ENCODE measurements at regions not wholly inside any gene's neighbourhood (a gene's known extent, or its start where the extent isn't known, plus 50 kb on each side); places are given as distances from the start of the nearest gene placed in this dataset.

DNA sequence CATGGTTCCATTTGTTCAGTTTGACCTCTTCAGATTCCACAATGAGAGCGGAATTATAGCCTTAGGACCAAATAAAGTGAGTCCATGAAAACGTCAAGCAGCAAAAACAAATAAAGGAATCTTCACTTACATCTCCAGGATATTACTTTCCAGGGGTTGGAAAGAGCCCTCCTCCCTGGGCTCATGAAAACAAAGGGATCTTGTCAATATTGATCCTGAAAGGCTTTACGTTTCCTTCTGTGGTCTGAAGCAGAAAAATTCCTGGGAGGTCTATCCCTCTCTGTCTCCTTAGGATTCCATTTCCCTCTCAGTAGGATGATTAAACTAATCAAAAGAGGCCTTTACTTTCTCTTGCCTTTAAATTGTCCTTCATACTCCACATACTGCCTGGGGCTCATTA lies 293.5 kb downstream of the GPAM start:
- no peak for TF ChIP-seq KAT7 (CRISPR knock-in tag; IDR thresholded peaks at IDR 0.05; ENCODE audit: borderline replicate concordance)
- TF ChIP-seq, protein P1, sequence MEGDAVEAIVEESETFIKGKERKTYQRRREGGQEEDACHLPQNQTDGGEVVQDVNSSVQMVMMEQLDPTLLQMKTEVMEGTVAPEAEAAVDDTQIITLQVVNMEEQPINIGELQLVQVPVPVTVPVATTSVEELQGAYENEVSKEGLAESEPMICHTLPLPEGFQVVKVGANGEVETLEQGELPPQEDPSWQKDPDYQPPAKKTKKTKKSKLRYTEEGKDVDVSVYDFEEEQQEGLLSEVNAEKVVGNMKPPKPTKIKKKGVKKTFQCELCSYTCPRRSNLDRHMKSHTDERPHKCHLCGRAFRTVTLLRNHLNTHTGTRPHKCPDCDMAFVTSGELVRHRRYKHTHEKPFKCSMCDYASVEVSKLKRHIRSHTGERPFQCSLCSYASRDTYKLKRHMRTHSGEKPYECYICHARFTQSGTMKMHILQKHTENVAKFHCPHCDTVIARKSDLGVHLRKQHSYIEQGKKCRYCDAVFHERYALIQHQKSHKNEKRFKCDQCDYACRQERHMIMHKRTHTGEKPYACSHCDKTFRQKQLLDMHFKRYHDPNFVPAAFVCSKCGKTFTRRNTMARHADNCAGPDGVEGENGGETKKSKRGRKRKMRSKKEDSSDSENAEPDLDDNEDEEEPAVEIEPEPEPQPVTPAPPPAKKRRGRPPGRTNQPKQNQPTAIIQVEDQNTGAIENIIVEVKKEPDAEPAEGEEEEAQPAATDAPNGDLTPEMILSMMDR (IDR thresholded peaks at IDR 0.05), result no peak
- TF ChIP-seq GRHL2 (CRISPR knock-in tag; IDR thresholded peaks at IDR 0.05; ENCODE audit: insufficient replicate concordance, severe bottlenecking), result no peak
- TF ChIP-seq, protein P2, sequence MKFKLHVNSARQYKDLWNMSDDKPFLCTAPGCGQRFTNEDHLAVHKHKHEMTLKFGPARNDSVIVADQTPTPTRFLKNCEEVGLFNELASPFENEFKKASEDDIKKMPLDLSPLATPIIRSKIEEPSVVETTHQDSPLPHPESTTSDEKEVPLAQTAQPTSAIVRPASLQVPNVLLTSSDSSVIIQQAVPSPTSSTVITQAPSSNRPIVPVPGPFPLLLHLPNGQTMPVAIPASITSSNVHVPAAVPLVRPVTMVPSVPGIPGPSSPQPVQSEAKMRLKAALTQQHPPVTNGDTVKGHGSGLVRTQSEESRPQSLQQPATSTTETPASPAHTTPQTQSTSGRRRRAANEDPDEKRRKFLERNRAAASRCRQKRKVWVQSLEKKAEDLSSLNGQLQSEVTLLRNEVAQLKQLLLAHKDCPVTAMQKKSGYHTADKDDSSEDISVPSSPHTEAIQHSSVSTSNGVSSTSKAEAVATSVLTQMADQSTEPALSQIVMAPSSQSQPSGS (CRISPR knock-in tag; IDR thresholded peaks at IDR 0.05; ENCODE audit: borderline replicate concordance, low read depth), result no peak

Data from WTC11 (cell line).